Left lobe of liver (tissue), 2 donors: ENCODE measurements at regions not wholly inside any gene's neighbourhood (a gene's known extent, or its start where the extent isn't known, plus 50 kb on each side); places are given as distances from the start of the nearest gene placed in this dataset.
"Not testable (repeated sequence)": the region's sequence is repeated elsewhere in the genome, so short reads cannot be mapped to it uniquely, and the experiment has no call there.

Source experiments
- ATAC-seq: fragments of 200-7000 bp; cut with Tn5 transposase; one replicate; pipeline ENCODE4 v1.9.1; 2020; ENCODE audit warnings: mild to moderate bottlenecking, moderate library complexity
- DNase-seq: peaks from one replicate; pipeline ENCODE4 v3.0.0-alpha.2; 2020; ENCODE audit warnings: low spot score
- donor health status: DM: no; HTN: no; CAD: no; lungs with moderate emphysema.
- donor health status: DM: no; HTN: yes; CAD: no.

GRCh38 chr4:186481998-186482790, 73.2 kb downstream of the MTNR1A start:
- no peak for DNase-seq
- ATAC-seq = no peak

GRCh38 chr4:186475202-186475601, 80.2 kb downstream of the MTNR1A start:
- DNase-seq = no peak
- ATAC-seq = no peak

DNA sequence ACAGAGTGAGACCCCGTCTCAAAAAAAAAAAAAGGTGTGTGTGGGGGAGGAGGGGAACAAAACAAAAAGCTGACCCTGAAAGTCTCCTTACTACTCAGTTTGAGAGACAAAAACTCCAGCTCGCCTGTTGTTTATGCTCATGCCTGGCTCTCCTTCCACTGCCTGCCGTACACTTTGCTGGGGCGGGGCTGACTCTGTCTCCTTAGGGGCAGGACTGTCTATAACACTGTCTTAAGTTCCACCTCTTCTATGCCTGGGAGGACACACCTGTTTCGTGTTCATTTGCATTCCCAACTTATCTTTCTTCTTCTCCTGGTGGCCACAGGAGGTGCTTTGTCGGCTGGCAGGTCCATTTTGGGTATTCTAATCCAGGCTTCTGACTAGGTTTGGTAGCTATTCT, 81.4 kb downstream of the MTNR1A start:
- no peak for DNase-seq
- no peak for ATAC-seq

GRCh38 chr4:186472948-186473347, 82.4 kb downstream of the MTNR1A start:
- ATAC-seq = peak; percentile 74

DNA sequence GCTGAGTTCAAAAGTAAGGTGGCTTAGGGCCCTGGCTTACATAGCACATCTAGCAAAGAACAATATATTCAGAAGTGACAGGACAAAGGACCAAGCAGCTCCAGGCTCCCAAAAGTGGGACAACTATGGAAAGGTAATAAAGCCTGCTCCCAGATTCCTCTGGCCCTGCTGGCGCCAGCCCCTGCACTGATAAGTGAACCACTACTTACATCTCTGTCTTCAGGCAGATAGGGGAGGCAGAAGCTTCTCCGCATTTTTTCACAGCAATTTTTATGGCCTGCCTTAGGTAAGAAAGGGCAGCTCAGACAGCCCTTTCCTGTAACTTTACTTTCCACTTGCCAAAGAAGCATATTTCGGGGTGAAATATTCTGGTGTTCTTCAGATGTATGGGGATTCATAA, 83.9 kb downstream of the MTNR1A start:
- DNase-seq (no peak), ATAC-seq (no peak)

More at GRCh38 chr4:186472948-186473347, 82.4 kb downstream of the MTNR1A start:
- no peak for DNase-seq

DNA sequence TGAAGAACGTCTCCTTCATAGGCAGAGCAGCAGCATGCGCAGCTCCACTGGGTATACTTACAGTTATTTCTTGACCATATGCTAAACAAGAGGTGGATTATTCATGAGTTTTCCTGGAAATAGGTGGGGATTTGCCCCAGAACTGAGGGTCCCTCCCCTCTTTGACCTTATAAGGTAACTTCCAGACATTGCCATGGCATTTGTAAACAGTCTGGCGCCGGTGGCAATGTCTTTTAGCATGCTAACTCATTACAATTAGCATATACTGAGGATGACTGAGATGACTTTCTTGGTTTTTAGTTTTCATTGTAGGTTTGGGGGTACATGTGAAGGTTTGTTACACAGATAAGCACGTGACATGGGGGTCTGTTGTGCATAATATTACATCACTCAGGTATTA, 97.3 kb downstream of the MTNR1A start:
- DNase-seq = no peak
- no peak for ATAC-seq

GRCh38 chr4:186451982-186452381, 103.4 kb downstream of the MTNR1A start:
- DNase-seq (no peak), ATAC-seq (no peak)

GRCh38 chr4:186449954-186450353, 105.4 kb downstream of the MTNR1A start:
- ATAC-seq = no peak
- DNase-seq = no peak

DNA sequence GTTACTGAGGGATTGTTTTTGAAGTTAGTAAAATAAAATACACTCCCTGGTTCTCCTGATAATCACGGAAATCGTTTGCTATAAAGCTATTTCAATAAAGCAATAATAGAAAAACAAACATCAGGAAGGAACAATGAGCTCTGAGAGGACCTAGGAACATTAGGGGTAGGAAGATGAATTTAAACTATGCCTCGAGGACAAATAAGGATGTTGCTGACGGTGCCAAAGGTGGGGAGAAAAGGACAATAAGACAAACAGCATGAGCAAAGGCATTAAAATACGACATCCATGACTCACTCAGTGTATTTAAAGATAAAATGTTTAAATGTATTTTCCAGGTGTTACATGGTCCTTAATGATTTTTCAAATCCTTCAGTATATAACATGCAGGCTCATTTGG, 110.3 kb downstream of the MTNR1A start:
- no peak for DNase-seq
- no peak for ATAC-seq

DNA sequence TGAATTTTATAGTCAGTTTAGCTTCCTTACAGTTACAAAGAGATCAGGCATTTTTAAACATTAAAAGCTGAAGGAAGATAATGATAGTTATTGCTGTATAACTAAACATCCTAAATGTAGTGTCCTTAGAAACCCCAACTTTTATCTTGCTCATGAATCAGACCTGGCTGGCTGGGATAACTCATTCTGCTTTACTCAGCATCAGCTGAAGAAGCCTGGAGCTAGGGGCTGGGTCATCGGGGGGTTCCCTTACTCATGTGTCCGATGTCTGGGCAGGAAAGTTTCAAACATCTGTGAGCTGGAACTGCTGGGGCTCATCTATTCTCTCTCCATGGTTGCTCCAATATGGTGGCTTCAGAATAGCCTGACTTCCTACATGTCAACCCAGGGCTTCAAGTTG, 113.9 kb downstream of the MTNR1A start:
- DNase-seq = no peak
- no peak for ATAC-seq

DNA sequence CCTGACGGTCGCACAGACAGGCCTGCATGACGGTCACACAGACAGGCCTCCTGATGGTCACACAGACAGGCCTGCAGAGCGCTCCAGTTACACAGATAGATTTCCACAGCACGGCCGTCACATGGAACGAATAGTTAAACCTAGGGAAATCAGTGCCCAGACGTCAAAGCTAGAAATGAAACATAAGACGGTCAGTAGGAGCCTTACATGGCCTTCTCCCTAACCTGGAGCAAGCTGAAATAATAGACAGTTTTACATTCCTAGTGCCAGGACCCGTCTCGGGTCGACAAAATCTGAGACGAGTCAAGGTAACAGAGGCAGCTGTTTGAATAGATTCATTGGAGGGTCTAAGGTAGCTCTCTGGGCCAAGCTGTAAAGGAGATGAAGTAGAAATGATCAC, 126.9 kb downstream of the MTNR1A start:
- no peak for DNase-seq

DNA sequence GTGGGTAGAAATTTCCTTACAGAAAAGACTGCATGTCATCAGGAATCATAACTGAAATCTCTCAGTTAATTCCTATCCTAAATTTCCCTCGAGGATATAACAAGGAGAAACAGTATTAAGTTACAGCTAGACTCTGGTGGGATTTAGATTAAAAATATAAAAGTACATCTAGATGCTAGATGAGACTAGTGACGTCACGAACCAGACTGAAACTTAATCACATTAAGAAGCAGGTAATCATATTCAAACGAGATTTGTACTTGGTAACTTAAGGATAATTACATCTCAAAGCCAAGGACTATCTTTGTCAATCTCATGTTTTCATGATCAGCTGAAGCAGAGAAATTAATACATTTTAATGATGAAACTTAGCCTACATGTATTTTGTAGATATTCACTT, 130.6 kb downstream of the MTNR1A start:
- ATAC-seq = no peak
- DNase-seq = no peak

More for the DNA sequence above, 126.9 kb downstream of the MTNR1A start:
- no peak for ATAC-seq

GRCh38 chr4:186422296-186422695, 133.1 kb downstream of the MTNR1A start:
- no peak for ATAC-seq
- DNase-seq = no peak

DNA sequence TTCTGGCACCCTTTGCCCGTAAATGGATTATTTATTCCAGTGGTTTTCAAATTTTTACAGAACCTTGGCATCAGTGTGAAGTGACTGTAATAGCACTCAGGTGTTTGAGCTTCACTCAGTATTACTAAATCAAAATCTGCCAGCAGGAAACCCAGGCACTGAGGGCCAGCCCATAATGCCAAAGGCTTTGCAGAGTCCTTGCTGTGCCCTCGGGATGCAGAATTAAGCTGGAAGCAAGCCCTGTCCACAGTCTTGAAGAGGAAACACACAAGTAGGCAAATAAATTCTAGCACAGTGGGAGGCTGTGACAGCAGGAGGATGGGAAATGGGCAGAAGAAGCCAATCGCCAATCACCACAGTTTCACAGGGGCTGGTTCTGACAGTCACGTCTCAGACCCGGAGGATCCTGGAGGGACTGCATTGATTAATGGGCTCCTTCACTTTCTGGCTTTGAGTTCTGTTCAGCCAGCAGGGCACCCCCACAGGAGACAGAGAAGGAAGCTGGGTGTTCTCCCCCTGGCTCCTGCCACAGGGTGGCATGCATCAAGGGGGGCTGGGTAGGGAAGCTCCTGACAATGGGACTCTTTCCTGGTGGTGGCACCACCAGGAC, 138.8 kb downstream of the MTNR1A start:
- no peak for ATAC-seq

GRCh38 chr4:186414390-186414789, 141.0 kb downstream of the MTNR1A start:
- ATAC-seq (no peak), DNase-seq (no peak)

More for the DNA sequence above, 138.8 kb downstream of the MTNR1A start:
- no peak for DNase-seq

- ATAC-seq (no peak), DNase-seq (no peak)
Observed at GRCh38 chr4:186405957-186406356, 140.0 kb downstream of the F11 start.

- ATAC-seq (no peak), DNase-seq (no peak)
Observed at GRCh38 chr4:186404562-186405134, 138.7 kb downstream of the F11 start.

- ATAC-seq = no peak
- DNase-seq = no peak
Observed at GRCh38 chr4:186400676-186401075, 134.7 kb downstream of the F11 start.

DNA sequence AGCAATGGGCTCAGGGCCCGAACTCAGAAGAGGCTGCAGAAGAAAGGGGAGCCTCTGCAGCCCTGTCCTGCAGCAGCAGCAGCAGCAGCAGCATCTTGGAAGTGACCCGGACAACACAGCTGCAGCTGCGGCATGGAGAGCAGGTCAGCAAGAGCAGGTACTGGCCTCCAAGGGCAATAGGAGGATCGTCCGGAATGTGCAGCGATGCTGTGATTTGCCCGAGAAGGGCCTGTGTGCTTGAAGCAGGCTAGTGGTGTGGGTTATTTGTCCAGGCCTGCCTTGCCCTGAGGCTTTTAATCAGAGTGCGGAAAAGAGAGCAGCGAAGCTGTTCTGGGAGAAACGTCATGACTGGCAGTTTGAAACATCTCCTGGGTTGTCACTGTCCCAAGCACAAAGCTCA, 126.0 kb downstream of the F11 start:
- DNase-seq = no peak
- no peak for ATAC-seq

DNA sequence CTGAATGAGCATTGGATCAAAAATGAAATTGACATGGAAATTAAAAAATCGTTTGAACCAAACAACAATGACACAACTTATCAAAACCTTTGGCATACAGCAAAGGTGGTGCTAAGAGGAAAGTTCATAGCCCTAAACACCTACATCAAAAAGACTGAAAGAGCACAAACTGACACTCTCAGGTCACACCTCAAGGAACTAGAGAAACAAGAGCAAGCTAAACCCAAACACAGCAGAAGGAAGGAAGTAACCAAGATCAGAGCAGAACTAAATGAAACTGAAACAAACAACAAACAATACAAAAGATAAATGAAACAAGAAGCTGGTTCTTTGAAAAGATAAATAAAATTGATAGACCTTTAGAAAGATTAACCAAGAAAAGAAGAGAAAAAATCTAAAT, 118.3 kb downstream of the F11 start:
- ATAC-seq, DNase-seq: not testable (repeated sequence)

DNA sequence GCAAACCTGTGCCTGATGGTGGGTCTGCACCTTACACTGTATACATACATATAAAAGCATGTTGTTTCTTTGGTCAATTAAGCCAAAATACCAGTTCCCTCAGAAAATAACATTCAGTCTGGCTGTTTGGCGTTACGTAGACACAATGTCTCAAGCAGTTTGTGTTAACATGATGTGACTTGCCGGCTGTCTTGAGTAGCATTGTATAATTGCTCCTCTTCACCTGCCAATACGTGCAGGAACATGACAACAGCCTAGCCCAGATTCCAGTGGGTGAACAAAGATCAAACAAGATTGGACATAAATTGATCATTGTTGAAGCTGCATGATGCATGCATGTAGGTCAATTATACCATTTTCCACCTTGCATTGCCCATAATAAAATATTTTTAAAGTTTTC, 102.3 kb downstream of the F11 start:
- ATAC-seq = no peak
- no peak for DNase-seq

GRCh38 chr4:186366326-186366725, 100.3 kb downstream of the F11 start:
- ATAC-seq (no peak), DNase-seq (no peak)
